NCI-H1092 treated with DMSO at 0.1 percent for 48 hours (cell line): ENCODE measurements at regions not wholly inside any gene's neighbourhood (a gene's known extent, or its start where the extent isn't known, plus 50 kb on each side); places are given as distances from the start of the nearest gene placed in this dataset.

Source experiments
- DNase-seq: peaks from one replicate; lab custom pipeline; 2025; lab: John Stamatoyannopoulos, UW

GRCh38 chr12:130102266-130102665, 60.0 kb upstream of the FZD10 start:
- no peak for DNase-seq

- DNase-seq, result peak; percentile 50
Observed at GRCh38 chr12:130104571-130105106, 57.6 kb upstream of the FZD10 start.

DNA sequence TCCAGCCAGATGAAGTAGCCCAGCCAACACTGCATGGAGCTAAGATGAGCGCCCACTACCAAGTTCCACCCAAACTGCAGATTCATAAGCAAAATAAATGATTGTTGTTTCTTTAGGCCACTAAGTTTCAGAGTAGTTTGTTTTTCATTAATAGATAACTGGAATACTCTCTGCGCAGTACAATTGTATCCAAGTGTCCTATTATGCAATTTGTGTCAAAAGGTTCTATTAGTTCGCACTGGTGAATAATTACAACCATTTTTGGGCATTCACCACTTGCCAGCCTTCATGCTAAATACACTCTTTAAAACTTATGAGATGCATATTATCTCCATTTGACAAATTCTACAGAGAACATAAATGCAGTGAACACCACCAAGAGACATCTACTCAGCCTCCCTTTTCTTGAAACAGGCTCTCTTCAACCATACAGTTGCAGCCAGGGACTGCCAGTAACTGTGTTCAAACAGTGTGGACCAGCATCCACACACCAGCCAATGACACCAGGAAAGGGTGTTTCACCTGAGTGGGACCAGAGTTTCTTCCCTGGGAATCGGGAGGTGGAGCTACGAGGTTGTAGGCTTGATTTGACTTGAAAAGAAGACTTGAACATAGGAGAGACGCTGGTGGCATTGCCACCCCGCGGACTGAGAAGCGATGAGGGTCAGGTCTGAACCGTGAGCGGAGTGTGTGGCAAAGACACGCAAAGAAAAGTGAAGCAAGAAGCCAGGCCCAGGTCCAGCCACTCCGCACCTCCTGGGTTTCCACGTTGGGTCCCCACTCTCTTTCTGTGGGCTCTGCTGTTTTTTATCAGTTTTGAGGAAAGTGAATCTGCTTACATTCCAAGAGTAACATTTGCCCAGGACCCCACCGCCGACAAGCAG, 53.0 kb upstream of the FZD10 start:
- DNase-seq, result no peak

DNA sequence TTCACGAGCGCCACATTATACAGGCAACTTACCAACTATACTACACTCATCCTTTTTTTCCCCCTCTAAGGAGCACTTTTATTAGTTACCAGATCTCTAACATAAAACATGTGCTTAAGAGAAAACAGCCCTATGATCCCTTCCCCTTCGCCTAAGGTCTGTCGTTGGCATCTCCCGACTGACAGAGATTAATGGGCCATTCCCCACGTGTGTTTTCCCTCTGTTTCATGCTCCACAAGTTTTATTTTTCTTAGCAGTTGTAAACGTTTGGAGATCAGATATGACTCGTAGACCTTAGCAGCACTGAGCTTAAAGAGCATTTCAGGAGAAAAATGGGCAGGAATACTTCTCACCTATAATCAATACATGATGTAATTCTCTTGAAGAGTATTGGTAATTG, 51.4 kb upstream of the FZD10 start:
- no peak for DNase-seq

GRCh38 chr12:130111965-130112496, 50.2 kb upstream of the FZD10 start:
- DNase-seq, result no peak
